C1 segment of cervical spinal cord (tissue), 14 donors: ENCODE measurements at regions not wholly inside any gene's neighbourhood (a gene's known extent, or its start where the extent isn't known, plus 50 kb on each side); places are given as distances from the start of the nearest gene placed in this dataset.
"Not testable (repeated sequence)": the region's sequence is repeated elsewhere in the genome, so short reads cannot be mapped to it uniquely, and the experiment has no call there.

Experiments
- DNase-seq, 14 donors: peaks; one replicate each; lab custom pipeline; 2025; lab: John Stamatoyannopoulos, UW

- DNase-seq = no peak
Observed at GRCh38 chr1:184888505-184888904, 85.8 kb downstream of the NIBAN1 start.

DNA sequence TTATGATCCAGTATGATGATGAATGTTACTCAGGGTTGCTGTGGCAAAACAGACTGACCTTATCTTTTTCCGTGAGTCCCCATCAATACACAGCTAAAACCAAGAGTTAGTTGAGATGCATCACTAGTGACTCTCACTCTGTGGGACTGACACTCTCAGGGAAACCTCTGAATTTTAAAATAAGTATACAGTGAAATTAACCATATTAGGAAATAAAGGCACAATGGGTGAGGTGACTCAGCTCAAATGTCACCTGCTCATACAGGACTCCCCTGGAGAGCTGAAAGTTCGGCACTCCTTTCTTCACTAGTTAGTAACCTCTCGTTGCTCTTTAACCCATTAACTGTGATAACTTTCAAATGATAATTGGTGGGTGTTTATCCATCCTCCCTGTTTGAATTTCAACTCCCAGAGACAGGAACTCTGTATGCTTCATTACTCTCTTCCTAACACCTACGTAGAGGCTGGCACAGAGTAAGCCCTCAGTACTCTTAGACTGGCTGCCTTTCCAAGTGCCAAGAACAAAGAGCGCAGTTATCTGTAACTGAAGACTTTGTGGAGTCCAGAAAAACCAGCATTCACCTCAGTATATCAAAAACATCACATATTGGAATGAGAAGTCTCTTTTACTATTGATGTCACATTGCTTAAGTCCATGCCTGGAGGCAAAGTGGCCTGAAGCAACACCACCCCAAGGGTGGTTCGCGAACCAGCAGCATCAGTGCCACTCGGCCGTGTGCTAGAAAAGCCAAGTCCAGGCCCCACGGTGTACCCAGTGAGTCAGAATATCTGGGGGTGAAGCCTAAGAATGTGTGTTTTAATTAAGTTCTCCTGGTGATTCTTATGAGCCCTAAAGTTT is 91.1 kb downstream of the NIBAN1 start:
- no peak for DNase-seq

- DNase-seq = peak in 1 of 14 donors; percentile 25
Observed at GRCh38 chr1:184881941-184882913, 92.1 kb downstream of the NIBAN1 start.

GRCh38 chr1:184879876-184880557 is 94.3 kb downstream of the NIBAN1 start:
- no peak for DNase-seq

DNA sequence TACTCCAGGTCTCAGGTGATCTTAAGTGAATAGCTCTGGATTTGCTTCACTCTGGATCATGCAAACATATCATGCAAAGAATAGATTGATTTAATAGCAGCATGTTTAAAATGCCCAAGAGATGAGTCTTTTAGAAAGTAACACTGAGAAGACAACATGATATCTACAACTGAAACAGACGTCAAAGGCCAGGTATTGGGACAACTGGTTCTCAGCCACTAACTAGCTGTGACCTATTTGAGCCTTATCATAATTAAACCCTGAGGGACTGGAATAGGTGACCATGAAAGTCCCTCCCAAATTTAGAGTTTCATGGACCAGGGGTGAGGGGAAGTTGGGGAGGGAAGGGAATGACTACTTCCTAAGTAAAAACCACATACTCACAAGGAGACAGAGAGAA is 95.7 kb downstream of the NIBAN1 start:
- DNase-seq = no peak

- no peak for DNase-seq
Observed at GRCh38 chr1:184878002-184878401, 96.3 kb downstream of the NIBAN1 start.

DNA sequence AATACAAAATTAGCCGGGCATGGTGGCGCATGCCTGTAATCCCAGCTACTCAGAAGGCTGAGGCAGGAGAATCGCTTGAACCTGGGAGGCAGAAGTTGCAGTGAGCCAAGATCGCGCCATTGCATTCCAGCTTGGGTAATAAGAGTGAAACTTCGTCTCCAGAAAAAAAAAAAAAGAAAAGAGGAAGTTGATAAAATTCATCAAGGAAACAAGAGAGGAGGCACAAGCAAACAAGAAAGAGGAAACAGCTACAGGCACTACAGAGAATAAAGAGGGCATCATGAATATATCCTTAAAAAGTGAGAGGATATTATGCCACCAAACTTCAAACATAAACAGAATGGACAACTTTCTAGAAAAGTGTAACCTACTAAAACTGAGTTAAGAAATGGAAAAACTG is 98.3 kb downstream of the NIBAN1 start:
- not testable (repeated sequence) for DNase-seq

- DNase-seq = no peak
Observed at GRCh38 chr1:184875218-184875617, 99.1 kb downstream of the NIBAN1 start.

GRCh38 chr1:184870319-184870718 is 104.0 kb downstream of the NIBAN1 start:
- no peak for DNase-seq

- peak in 1 of 14 donors; percentile 5 for DNase-seq
Observed at GRCh38 chr1:184867866-184868689, 106.2 kb downstream of the NIBAN1 start.

DNA sequence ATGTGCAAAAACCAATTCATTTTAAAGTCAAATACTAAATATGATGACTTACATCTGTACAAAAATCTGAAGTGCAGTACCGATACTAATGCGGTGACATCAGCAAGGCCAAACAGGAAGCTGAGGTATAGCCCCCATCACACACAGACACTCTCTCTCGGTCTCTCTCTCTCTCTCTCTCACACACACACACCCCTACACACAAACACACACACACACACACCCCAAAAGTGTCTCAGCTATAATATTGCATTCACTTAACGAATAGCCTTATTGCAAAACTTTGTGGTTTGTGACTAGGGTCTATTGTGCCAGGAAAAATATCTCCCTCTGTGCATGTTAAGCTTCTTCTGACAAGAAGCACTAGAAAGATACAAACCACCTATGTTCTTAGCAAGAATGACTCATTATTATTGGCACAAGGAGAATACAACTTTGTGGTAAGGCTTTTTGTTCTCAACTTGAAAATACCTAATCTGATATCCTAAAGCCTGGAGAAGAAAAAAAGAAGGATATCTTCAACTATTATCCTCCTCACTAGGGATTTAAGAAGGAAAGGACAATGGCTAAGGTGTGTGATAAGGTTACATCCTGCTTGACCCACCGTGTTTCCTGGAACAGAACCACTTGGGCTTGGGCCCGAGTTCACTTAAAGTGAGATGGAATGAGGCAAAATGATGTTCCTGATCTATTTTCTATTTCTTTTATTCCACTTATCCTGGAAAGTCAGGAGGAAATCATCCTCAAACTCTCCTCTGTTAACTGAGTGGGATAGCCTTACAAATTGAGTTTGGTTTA is 107.1 kb downstream of the NIBAN1 start:
- no peak for DNase-seq

GRCh38 chr1:184866586-184866985 is 107.7 kb downstream of the NIBAN1 start:
- DNase-seq = no peak

- no peak for DNase-seq
Observed at GRCh38 chr1:184865831-184866230, 108.5 kb downstream of the NIBAN1 start.

DNA sequence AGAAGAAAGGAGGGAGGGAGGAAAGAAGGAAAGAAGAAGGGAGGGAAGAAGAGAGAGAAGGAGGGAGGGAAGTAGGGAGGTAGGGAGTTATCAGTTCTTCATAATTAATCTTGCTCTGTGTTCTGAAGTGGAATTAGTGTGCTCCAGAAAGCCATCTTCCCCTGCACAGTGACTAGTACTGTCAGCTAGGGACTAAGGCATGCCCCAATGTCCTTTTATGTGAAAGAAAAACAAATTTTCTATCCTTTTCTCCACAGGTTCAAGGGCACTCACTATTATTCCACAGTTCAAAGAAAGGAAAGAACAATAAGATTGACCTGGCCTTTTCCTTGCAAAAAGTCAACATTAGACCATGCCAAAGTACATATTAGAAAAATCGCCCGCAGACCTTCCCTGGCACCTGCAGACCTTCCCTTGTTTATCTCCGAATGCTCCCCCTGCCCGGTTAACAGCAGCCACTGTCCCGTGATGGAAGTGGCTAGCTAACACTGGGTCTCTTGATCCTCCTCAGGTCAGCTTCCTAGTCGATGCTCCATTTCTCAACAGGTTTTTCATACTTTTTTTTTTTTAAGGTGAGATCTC is 107.2 kb upstream of the EDEM3 start:
- DNase-seq = no peak

DNA sequence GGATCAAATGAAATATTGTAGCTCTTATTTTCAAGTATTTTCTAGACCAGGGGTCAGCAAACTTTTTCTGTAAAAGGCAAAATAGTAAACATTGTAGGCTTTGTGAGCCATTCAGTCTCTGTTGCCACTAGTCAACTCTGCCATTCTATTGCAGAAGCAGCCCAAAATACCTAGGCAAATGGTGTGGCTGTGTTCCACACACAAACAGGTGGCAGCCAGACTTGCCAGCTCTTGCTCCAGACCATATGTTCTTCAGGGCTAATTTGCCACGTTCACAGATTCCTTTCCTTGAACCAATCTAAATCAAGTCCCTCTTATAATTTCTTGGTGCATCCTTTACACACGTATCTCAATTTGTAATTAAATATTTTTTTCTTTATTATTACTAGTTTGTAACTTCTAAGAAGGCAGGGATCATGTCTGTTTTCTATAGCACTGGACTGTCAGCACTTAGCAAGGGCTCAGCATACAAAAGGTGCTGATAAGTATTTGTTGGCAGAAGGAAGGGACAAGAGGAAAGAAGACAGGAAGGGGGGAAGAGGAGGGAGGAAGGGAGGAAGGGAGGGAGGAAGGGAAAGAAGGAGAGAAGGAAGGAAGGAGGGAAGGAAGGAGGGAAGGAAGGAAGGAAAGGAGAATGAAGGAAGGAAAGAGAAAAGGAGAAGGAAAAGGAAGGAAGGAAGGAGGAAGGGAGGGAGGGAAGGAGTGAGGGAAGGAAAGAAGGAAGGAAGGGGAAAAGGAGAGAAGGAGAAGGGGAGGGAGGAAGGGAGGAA is 106.5 kb upstream of the EDEM3 start:
- DNase-seq = peak in 1 of 14 donors; percentile 95

DNA sequence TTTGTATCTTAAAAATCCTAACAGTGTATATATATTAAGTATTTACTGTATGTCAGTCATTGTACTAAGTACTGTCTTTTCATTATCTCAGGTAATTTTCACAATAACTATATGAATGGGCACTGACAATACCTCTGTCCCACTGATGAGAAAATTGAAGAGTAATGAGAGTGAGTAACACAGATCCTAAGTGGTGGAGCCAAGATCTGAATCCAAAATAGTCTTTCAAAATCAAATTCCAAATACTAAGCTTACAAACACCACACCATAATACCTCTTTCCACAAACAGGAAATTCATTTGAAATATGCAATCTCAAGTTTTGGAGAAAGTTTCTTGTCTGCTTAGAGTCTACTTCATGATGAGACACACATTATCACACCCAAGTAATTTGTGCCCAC is 105.9 kb upstream of the EDEM3 start:
- DNase-seq = no peak

GRCh38 chr1:184859381-184860105 is 104.9 kb upstream of the EDEM3 start:
- DNase-seq = no peak

- DNase-seq = no peak
Observed at GRCh38 chr1:184858288-184858687, 103.6 kb upstream of the EDEM3 start.
